Trophoblast cell (in vitro differentiated cells and primary cell): ENCODE measurements at regions not wholly inside any gene's neighbourhood (a gene's known extent, or its start where the extent isn't known, plus 50 kb on each side); places are given as distances from the start of the nearest gene placed in this dataset.
"Not testable (repeated sequence)": the region's sequence is repeated elsewhere in the genome, so short reads cannot be mapped to it uniquely, and the experiment has no call there.

Experiments
- DNase-seq, 2 donors: peaks; one replicate each; pipeline ENCODE4 v3.0.0-alpha.2; 2016
- H2AFZ ChIP-seq: 2 replicates; pipeline ENCODE4 v1.6.1; 2013; ENCODE audit warnings: low read length, moderate library complexity, mild to moderate bottlenecking; ENCODE audit not compliant: insufficient read depth, poor library complexity
- H2AK5ac ChIP-seq: 2 replicates; pipeline ENCODE4 v1.6.1; 2013; ENCODE audit warnings: mild to moderate bottlenecking, low read length
- H2BK120ac ChIP-seq: 2 replicates; pipeline ENCODE4 v1.6.1; 2013; ENCODE audit warnings: low read length, mild to moderate bottlenecking, moderate library complexity; ENCODE audit not compliant: insufficient read depth, poor library complexity
- H2BK12ac ChIP-seq: 2 replicates; pipeline ENCODE4 v1.6.1; 2013; ENCODE audit warnings: mild to moderate bottlenecking, low read length, moderate library complexity
- H2BK5ac ChIP-seq: 2 replicates; pipeline ENCODE4 v1.6.1; 2013; ENCODE audit warnings: low read length, low read depth, moderate library complexity, mild to moderate bottlenecking; ENCODE audit not compliant: poor library complexity
- H3K14ac ChIP-seq: 2 replicates; pipeline ENCODE4 v1.6.1; 2013; ENCODE audit warnings: mild to moderate bottlenecking, low read length
- H3K18ac ChIP-seq: 2 replicates; pipeline ENCODE4 v1.6.1; 2013; ENCODE audit warnings: mild to moderate bottlenecking, low read length
- H3K23ac ChIP-seq: 2 replicates; pipeline ENCODE4 v1.6.1; 2013; ENCODE audit warnings: low read length
- H3K27ac ChIP-seq: 2 replicates; pipeline ENCODE4 v1.5.1; 2013; ENCODE audit warnings: low read depth, mild to moderate bottlenecking, inconsistent platforms, low read length, moderate library complexity
- H3K27me3 ChIP-seq: 2 replicates; pipeline ENCODE4 v1.6.1; 2013; ENCODE audit warnings: inconsistent platforms, mild to moderate bottlenecking, low read length, moderate library complexity; ENCODE audit not compliant: insufficient read depth
- H3K36me3 ChIP-seq, 2 experiments: 1 replicate in 1 of 2; 2 replicates in 1 of 2; pipeline ENCODE4 v1.6.1; 2013; ENCODE audit warnings: low read length in 2 of 2, mild to moderate bottlenecking in 2 of 2, moderate library complexity in 1 of 2; ENCODE audit not compliant: insufficient read depth in 2 of 2, control insufficient read depth in 1 of 2
- H3K4ac ChIP-seq: 2 replicates; pipeline ENCODE4 v1.6.1; 2013; ENCODE audit warnings: low read depth, mild to moderate bottlenecking, low read length, moderate library complexity
- H3K4me1 ChIP-seq, 2 experiments: 1 replicate in 1 of 2; 2 replicates in 1 of 2; pipeline ENCODE4 v1.6.1; 2013; ENCODE audit warnings: low read length in 2 of 2, mild to moderate bottlenecking in 2 of 2, moderate library complexity in 1 of 2; ENCODE audit not compliant: insufficient read depth in 2 of 2, control insufficient read depth in 1 of 2
- H3K4me2 ChIP-seq: 2 replicates; pipeline ENCODE4 v1.6.1; 2013; ENCODE audit warnings: inconsistent platforms, mild to moderate bottlenecking, low read length, moderate library complexity
- H3K4me3 ChIP-seq: 2 replicates; pipeline ENCODE4 v1.5.1; 2013; ENCODE audit warnings: mild to moderate bottlenecking, low read depth, low read length, inconsistent platforms
- H3K79me1 ChIP-seq: one replicate; pipeline ENCODE4 v1.6.1; 2013; ENCODE audit warnings: low read length
- H3K79me2 ChIP-seq: 2 replicates; pipeline ENCODE4 v1.6.1; 2013; ENCODE audit warnings: low read length, mild to moderate bottlenecking; ENCODE audit not compliant: control insufficient read depth, insufficient read depth, poor library complexity
- H3K9ac ChIP-seq: 2 replicates; pipeline ENCODE4 v1.6.1; 2013; ENCODE audit warnings: mild to moderate bottlenecking, low read length
- H3K9me3 ChIP-seq: 2 replicates; pipeline ENCODE4 v1.6.1; 2013; ENCODE audit warnings: low read depth, mild to moderate bottlenecking, control low read depth, inconsistent platforms, low read length; ENCODE audit not compliant: insufficient read depth
- H4K12ac ChIP-seq: 2 replicates; pipeline ENCODE4 v1.6.1; 2013; ENCODE audit warnings: low read depth, mild to moderate bottlenecking, low read length, moderate library complexity
- H4K8ac ChIP-seq: 2 replicates; pipeline ENCODE4 v1.6.1; 2013; ENCODE audit warnings: low read depth, mild to moderate bottlenecking, low read length, moderate library complexity
- H4K91ac ChIP-seq: one replicate; pipeline ENCODE4 v1.6.1; 2013; ENCODE audit warnings: low read depth, mild to moderate bottlenecking, low read length, moderate library complexity
- WGBS: extraction: QIAGEN DNeasy Blood & Tissue Kit; methylation state at CpG from one replicate; pipeline ENCODE4 v1.1.7; 2013; ENCODE audit warnings: missing lambda C conversion rate; ENCODE audit not compliant: insufficient read length, insufficient coverage; ENCODE audit errors: extremely low coverage; 5-methylcytosine and 5-hydroxymethylcytosine counted together

DNA sequence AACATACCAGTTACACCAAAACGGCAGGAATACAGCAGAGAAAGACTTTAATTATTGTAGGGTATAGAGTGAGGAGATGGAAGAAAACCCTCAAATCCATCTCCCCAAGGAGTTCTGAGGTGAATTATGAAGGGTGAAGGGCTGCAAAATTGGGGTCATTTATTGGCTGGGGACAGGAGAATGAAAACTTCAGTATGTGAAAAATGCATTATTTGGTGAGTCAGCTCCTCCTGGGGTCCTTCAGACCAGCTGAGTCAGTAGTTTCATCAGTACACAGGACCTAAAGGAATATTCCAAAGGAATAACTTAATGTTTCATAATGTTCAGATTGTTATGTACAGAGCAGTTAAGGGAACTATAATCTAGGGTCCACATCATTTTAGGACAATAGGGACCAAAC lies 566.0 kb downstream of the GBE1 start:
- Histone ChIP-seq H3K14ac (no peak overlapping the region), H2BK120ac (no peak overlapping the region), H3K23ac (no peak overlapping the region), H4K12ac (no peak overlapping the region), H3K79me1 (no peaks in the 10 kb centered on the region), H2BK5ac (no peak overlapping the region), H3K9ac (no peak overlapping the region), H3K79me2 (no peaks in the 10 kb centered on the region), H3K27ac (no peak overlapping the region), H3K27me3 (no peaks in the 10 kb centered on the region), H3K9me3 (no peaks in the 10 kb centered on the region), H3K4ac (no peak overlapping the region), H2AFZ (no peak overlapping the region), H3K4me2 (no peak overlapping the region), H3K18ac (no peak overlapping the region), H3K4me3 (no peak overlapping the region), H2AK5ac (no peak overlapping the region), H3K4me1 (no peaks in the 10 kb centered on the region), H4K91ac (no peak overlapping the region), H3K36me3 (no peaks in the 10 kb centered on the region), H4K8ac (no peak overlapping the region), H2BK12ac (no peak overlapping the region)
- DNase-seq, result no peak
- no CpG with 5 or more reads among the region's 1 CpG for WGBS

DNA sequence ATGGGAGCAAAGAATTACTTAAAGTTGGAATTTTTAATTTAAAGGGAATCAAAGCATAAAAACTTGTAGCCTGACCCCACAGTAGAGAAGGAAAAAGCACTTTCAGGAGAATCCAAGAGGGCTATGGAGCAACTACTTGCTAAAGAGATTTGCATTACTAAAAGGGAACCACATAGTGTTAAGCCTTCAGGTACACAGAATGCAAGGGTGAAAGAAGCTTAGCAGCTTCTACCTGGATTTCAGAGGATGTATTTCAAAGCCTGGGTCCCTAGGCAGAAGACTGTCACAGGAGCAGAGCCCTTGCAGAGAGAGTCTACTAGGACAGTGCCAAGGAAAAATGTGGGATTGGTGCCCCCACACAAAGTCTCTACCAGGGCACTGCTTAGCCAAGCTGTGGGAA lies 575.0 kb downstream of the GBE1 start:
- H2BK5ac ChIP-seq, result no peak overlapping the region
- H3K79me2 ChIP-seq, result no peaks in the 10 kb centered on the region
- no peaks in the 10 kb centered on the region for H3K4me1 ChIP-seq
- no peak overlapping the region for H3K23ac ChIP-seq
- H2AFZ ChIP-seq, result no peak overlapping the region
- no peaks in the 10 kb centered on the region for H3K36me3 ChIP-seq
- no peak overlapping the region for H2BK12ac ChIP-seq
- H3K27me3 ChIP-seq, result no peaks in the 10 kb centered on the region
- H2BK120ac ChIP-seq, result no peak overlapping the region
- H4K91ac ChIP-seq, result no peak overlapping the region
- H3K9ac ChIP-seq, result no peak overlapping the region
- no peaks in the 10 kb centered on the region for H3K9me3 ChIP-seq
- H3K14ac ChIP-seq, result no peak overlapping the region
- no peak for DNase-seq
- H2AK5ac ChIP-seq, result no peak overlapping the region
- H3K4me3 ChIP-seq, result no peak overlapping the region
- H3K27ac ChIP-seq, result no peak overlapping the region
- H3K79me1 ChIP-seq, result no peaks in the 10 kb centered on the region
- H4K12ac ChIP-seq, result no peak overlapping the region
- H3K4ac ChIP-seq, result no peak overlapping the region
- H3K4me2 ChIP-seq, result no peak overlapping the region
- H3K18ac ChIP-seq, result no peak overlapping the region
- no peak overlapping the region for H4K8ac ChIP-seq

DNA sequence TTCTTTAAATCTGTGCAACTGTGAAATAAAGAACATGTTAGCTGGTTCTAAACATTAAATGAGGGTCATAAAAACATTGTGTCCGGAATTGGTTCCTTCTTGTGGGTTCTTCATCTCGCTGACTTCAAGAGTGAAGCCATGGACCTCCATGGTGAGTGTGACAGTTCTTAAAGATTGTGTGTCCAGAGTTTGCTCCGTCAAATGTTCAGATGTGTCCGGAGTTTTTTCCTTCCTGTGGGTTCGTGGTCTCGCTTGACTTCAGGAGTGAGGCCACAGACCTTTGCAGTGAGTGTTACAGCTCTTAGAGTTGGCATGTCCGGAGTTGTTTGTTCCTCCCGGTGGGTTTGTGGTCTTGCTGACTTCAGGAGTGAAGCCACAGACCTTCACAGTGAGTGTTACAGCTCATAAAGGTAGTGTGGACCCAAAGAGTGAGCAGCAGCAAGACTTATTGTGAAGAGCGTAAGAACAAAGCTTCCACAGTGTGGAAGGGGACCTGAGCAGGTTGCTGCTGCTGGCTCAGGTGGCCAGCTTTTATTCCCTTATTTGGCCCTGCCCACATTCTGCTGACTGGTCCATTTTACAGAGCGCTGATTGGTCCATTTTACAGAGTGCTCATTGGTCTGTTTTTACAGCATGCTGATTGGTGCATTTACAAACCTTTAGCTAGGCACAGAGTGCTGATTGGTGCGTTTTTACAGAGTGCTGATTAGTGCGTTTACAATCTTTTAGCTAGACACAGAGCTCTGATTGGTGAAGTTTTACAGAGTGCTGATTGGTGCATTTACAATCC lies 579.2 kb downstream of the GBE1 start:
- not testable (repeated sequence) for H3K79me1 ChIP-seq, H3K9me3 ChIP-seq, H3K4me1 ChIP-seq, H4K8ac ChIP-seq, DNase-seq, H2BK12ac ChIP-seq, H3K4me2 ChIP-seq, H3K4me3 ChIP-seq, H3K4ac ChIP-seq, H3K18ac ChIP-seq, H2AK5ac ChIP-seq, H3K9ac ChIP-seq, H3K36me3 ChIP-seq, H4K12ac ChIP-seq, H4K91ac ChIP-seq, H2BK120ac ChIP-seq, H3K27ac ChIP-seq, H2AFZ ChIP-seq, H3K14ac ChIP-seq, H3K23ac ChIP-seq, H3K79me2 ChIP-seq, H2BK5ac ChIP-seq, H3K27me3 ChIP-seq
- no CpG with 5 or more reads among the region's 12 CpGs for WGBS

DNA sequence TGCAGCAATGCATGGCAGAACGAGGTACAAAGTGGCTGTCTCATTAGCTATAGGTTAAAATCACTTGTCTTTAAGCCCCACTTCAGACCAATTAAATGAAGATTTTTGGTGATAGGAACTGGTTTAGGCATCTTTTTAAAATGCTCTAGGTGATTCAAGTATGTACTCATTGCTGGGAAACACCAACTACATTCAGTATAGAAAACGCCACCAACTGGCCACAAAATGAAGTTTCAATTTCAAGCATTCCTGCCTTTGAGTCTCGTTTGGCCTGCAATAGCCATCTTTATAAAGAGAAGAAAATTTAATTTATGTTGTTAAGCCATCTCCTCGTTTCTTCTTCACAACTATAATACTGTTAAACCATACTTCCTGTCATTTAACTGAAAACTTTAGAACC lies 587.9 kb downstream of the GBE1 start:
- Histone ChIP-seq H4K12ac (no peak overlapping the region), H3K4me2 (no peak overlapping the region), H3K18ac (no peak overlapping the region), H3K9ac (no peak overlapping the region), H4K8ac (no peak overlapping the region), H3K23ac (no peak overlapping the region), H3K79me2 (no peaks in the 10 kb centered on the region), H3K9me3 (no peaks in the 10 kb centered on the region), H3K4me1 (no peaks in the 10 kb centered on the region), H3K36me3 (no peaks in the 10 kb centered on the region), H4K91ac (no peak overlapping the region), H2AFZ (no peak overlapping the region), H2BK5ac (no peak overlapping the region), H3K4ac (no peak overlapping the region), H2AK5ac (no peak overlapping the region), H2BK12ac (no peak overlapping the region), H3K27ac (no peak overlapping the region), H2BK120ac (no peak overlapping the region), H3K4me3 (no peak overlapping the region), H3K27me3 (no peaks in the 10 kb centered on the region), H3K14ac (no peak overlapping the region), H3K79me1 (no peaks in the 10 kb centered on the region)
- DNase-seq, result peak; percentile 23 to 73
- no CpG with 5 or more reads among the region's 4 CpGs for WGBS
